HepG2 (cell line): ENCODE measurements at regions not wholly inside any gene's neighbourhood (a gene's known extent, or its start where the extent isn't known, plus 50 kb on each side); places are given as distances from the start of the nearest gene placed in this dataset.

Experiments used
- ATAC-seq: fragments of 200-7000 bp; cut with Tn5 transposase; 3 replicates; pipeline ENCODE4 v1.9.1; 2020; ENCODE audit warnings: mild to moderate bottlenecking, moderate library complexity
- BruUV-seq: library from RNA; stranded (reverse); fragments of 400-500 nt; replicated peaks from 2 replicates; lab custom pipeline; 2021; lab: Mats Ljungman, UMichigan
- CTCF ChIA-PET: fragments of 300-600 bp; formaldehyde crosslinking; extraction: SDS; loops from one replicate; lab custom pipeline; 2021; ENCODE audit warnings: low total read pairs, inconsistent platforms, low intra/inter-chr PET ratio; lab: Yijun Ruan, JAX
- POLR2A ChIA-PET: fragments of 350-600 bp; sonication (Branson Sonifier 250); formaldehyde crosslinking; loops from one replicate; lab custom pipeline; 2020; ENCODE audit warnings: antibody characterized with exemption, inconsistent platforms; lab: Yijun Ruan, JAX
- DNase-seq: peaks from one replicate; pipeline ENCODE4 v3.0.0-alpha.2; 2015; ENCODE audit warnings: low spot score
- FAIRE-seq: peaks from 3 replicates; lab custom pipeline; 2011; peaks lifted over from hg19 to GRCh38; lab: Jason Lieb, UNC
- H2AFZ ChIP-seq: one replicate; pipeline ENCODE4 v1.6.1; 2011; ENCODE audit warnings: low read length, inconsistent platforms
- H3K27ac ChIP-seq: fragments of 300-600 bp; 3 replicates; pipeline ENCODE4 v1.8.0; 2011; ENCODE audit warnings: mixed run types, mild to moderate bottlenecking, mixed read lengths, low read length, inconsistent platforms; ENCODE audit not compliant: insufficient read depth; ENCODE audit errors: extremely low read length
- H3K27me3 ChIP-seq, 2 experiments: fragments of 200-600 bp in 1 of 2; 2 replicates in 1 of 2; 3 replicates in 1 of 2; pipeline versions ENCODE4 v1.6.0 to v1.8.0; 2011; ENCODE audit warnings: low read length in 2 of 2, mild to moderate bottlenecking in 2 of 2, moderate library complexity in 2 of 2, inconsistent platforms in 1 of 2; ENCODE audit not compliant: insufficient read depth in 2 of 2, control insufficient read depth in 1 of 2
- H3K36me3 ChIP-seq, 2 experiments: fragments of 200-600 bp in 1 of 2; replicated peaks in 1 of 2; 2 replicates in 1 of 2; 3 replicates in 1 of 2; pipeline versions ENCODE4 v1.5.1 to v1.8.0; 2011; ENCODE audit warnings: low read length in 2 of 2, inconsistent platforms in 1 of 2; ENCODE audit not compliant: insufficient read depth in 2 of 2, control insufficient read depth in 1 of 2
- H3K4me1 ChIP-seq: 2 replicates; pipeline ENCODE4 v1.5.1; 2012; ENCODE audit warnings: low read length, inconsistent platforms; ENCODE audit not compliant: insufficient read depth
- H3K4me2 ChIP-seq: 2 replicates; pipeline ENCODE4 v1.6.0; 2011; ENCODE audit warnings: low read depth, low read length, inconsistent platforms
- H3K4me3 ChIP-seq, 3 experiments: fragments of 200-600 bp in 1 of 3; sonication (generic), shearing (Covaris generic) in 1 of 3; replicated peaks in 1 of 3; 2 replicates each; pipeline ENCODE4 v1.5.1; 2011 to 2016; ENCODE audit warnings: low read length in 3 of 3, inconsistent platforms in 2 of 3, low read depth in 2 of 3, mild to moderate bottlenecking in 2 of 3, control low read depth in 1 of 3, mixed read lengths in 1 of 3; ENCODE audit not compliant: insufficient read depth in 1 of 3
- H3K79me2 ChIP-seq: one replicate; pipeline ENCODE4 v1.6.1; 2011; ENCODE audit warnings: low read length, inconsistent platforms; ENCODE audit not compliant: insufficient read depth
- H3K9ac ChIP-seq: 2 replicates; pipeline ENCODE4 v1.6.0; 2011; ENCODE audit warnings: mild to moderate bottlenecking, low read depth, low read length, inconsistent platforms; ENCODE audit not compliant: insufficient read depth
- H3K9me3 ChIP-seq: 2 replicates; pipeline ENCODE4 v1.5.1; 2012; ENCODE audit warnings: mild to moderate bottlenecking, low read length
- H4K20me1 ChIP-seq: 2 replicates; pipeline ENCODE4 v1.6.0; 2011; ENCODE audit warnings: inconsistent platforms, mild to moderate bottlenecking, low read length, moderate library complexity; ENCODE audit not compliant: insufficient read depth
- ARID2 ChIP-seq: sonication (generic); formaldehyde crosslinking; IDR thresholded peaks from 2 replicates; pipeline ENCODE4 v1.8.1; 2022; ENCODE audit warnings: mild to moderate bottlenecking, missing genetic modification reagents, borderline replicate concordance
- ARNT ChIP-seq: fragments of 450-650 bp; IDR thresholded peaks from 2 replicates; pipeline ENCODE4 v1.6.1; 2017
- CBX5 ChIP-seq: sonication (generic); formaldehyde crosslinking; IDR thresholded peaks from 2 replicates; pipeline ENCODE4 v1.4.0; 2020; ENCODE audit warnings: missing genetic modification reagents, borderline replicate concordance
- CCDC6 ChIP-seq: sonication (generic); formaldehyde crosslinking; IDR thresholded peaks from 2 replicates; pipeline ENCODE4 v1.8.1; 2022; ENCODE audit warnings: mild to moderate bottlenecking, missing genetic modification reagents, moderate library complexity
- HBP1 ChIP-seq: IDR thresholded peaks from 2 replicates; pipeline ENCODE4 v1.6.1; 2016; ENCODE audit warnings: low read depth, control low read depth
- ISX ChIP-seq: sonication (generic); formaldehyde crosslinking; conservative IDR thresholded peaks from 2 replicates; pipeline ENCODE4 v1.5.0; 2020; ENCODE audit warnings: missing genetic modification reagents
- MZF1 ChIP-seq: sonication (generic); formaldehyde crosslinking; IDR thresholded peaks from 2 replicates; pipeline ENCODE4 v1.8.1; 2023; ENCODE audit warnings: mild to moderate bottlenecking, missing genetic modification reagents, borderline replicate concordance
- NFE2L2 ChIP-seq: fragments of 150-350 bp; IDR thresholded peaks from 2 replicates; pipeline ENCODE4 v1.6.1; 2014; ENCODE audit warnings: low read length
- ZNF138 ChIP-seq: sonication (generic); formaldehyde crosslinking; IDR thresholded peaks from 2 replicates; pipeline ENCODE4 v1.5.0; 2020; ENCODE audit warnings: mild to moderate bottlenecking, low read depth, missing genetic modification reagents
- ZNF232 ChIP-seq: sonication (generic); formaldehyde crosslinking; IDR thresholded peaks from 2 replicates; pipeline ENCODE4 v1.4.0; 2020; ENCODE audit warnings: missing genetic modification reagents, borderline replicate concordance
- ZNF280D ChIP-seq: sonication (generic); formaldehyde crosslinking; IDR thresholded peaks from 2 replicates; pipeline ENCODE4 v1.5.1; 2020; ENCODE audit warnings: mild to moderate bottlenecking, missing genetic modification reagents
- WGBS: methylation state at CpG from one replicate; pipeline ENCODE4 v1.1.6; 2017; ENCODE audit warnings: low lambda C conversion rate; 5-methylcytosine and 5-hydroxymethylcytosine counted together
- in situ Hi-C: cut with HindIII; loops from 2 replicates; pipeline ENCODE4 v1.10.0; 2017; ENCODE audit warnings: low pct_unique_long_range_greater_than_20kb; ENCODE audit not compliant: extremely low pct_ligation_motif_present
- intact Hi-C: fragments of 100-400 bp; cut with micrococcal nuclease; formaldehyde crosslinking; loops from one replicate; pipeline ENCODE4 v1.10.0; 2022; ENCODE audit not compliant: unreplicated experiment
- TF ChIP-seq, protein P1 (sequence below): sonication (generic); formaldehyde crosslinking; IDR thresholded peaks from 2 replicates; pipeline ENCODE4 v1.9.0; 2021; ENCODE audit warnings: missing genetic modification reagents, borderline replicate concordance

- 21% methylated on average over 3 of the region's 3 CpGs for WGBS
- no peaks in the 10 kb centered on the region for H3K4me1 ChIP-seq
- no TSS peak for BruUV-seq
- no peak overlapping the region for H2AFZ ChIP-seq
- peaks cover 0 to 2% of the 10 kb centered on the region in 2 experiments; a peak in 1 of 5 replicates for H3K27me3 ChIP-seq
- FAIRE-seq (no peak), DNase-seq (no peak), ATAC-seq (no peak)
- TF ChIP-seq ARNT: no peak
- H3K9ac ChIP-seq: no peak overlapping the region
- no peak overlapping the region for H3K4me3 ChIP-seq
- ChIA-PET CTCF (no interaction called here), POLR2A (no interaction called here)
- no peaks in the 10 kb centered on the region for H4K20me1 ChIP-seq
- H3K9me3 ChIP-seq: no peaks in the 10 kb centered on the region
- intact Hi-C loops (no loop called here), in situ Hi-C loops (no loop called here)
- H3K36me3 ChIP-seq: no peaks in the 10 kb centered on the region
- no peaks in the 10 kb centered on the region for H3K79me2 ChIP-seq
- H3K27ac ChIP-seq: no peak overlapping the region
- no peak overlapping the region for H3K4me2 ChIP-seq
These were observed 92.7 kb upstream of the LY86 start for GRCh38 chr6:6495851-6496250.

GRCh38 chr6:6497541-6497940, 91.0 kb upstream of the LY86 start:
- H3K79me2 ChIP-seq: no peaks in the 10 kb centered on the region
- in situ Hi-C loops: no loop called here
- no peaks in the 10 kb centered on the region for H3K9me3 ChIP-seq
- no peak overlapping the region for H3K9ac ChIP-seq
- no peak overlapping the region for H3K4me2 ChIP-seq
- BruUV-seq: no TSS peak
- H4K20me1 ChIP-seq: no peaks in the 10 kb centered on the region
- ChIA-PET CTCF (no interaction called here), POLR2A (no interaction called here)
- H3K27me3 ChIP-seq: peaks cover 0 to under 1% of the 10 kb centered on the region in 2 experiments; a peak in 1 of 5 replicates
- DNase-seq (no peak), ATAC-seq (no peak), FAIRE-seq (no peak)
- H3K27ac ChIP-seq: no peak overlapping the region
- no peaks in the 10 kb centered on the region for H3K4me1 ChIP-seq
- H3K36me3 ChIP-seq: no peaks in the 10 kb centered on the region
- no peak overlapping the region for H2AFZ ChIP-seq
- no peak overlapping the region for H3K4me3 ChIP-seq
- intact Hi-C loops: no loop called here
- WGBS: 58% methylated on average over 6 of the region's 10 CpGs
- TF ChIP-seq MZF1 (CRISPR knock-in tag): no peak
- TF ChIP-seq ZNF138 (CRISPR knock-in tag): no peak
- no peak for TF ChIP-seq ZNF232 (CRISPR knock-in tag)
- TF ChIP-seq NFE2L2: no peak
- no peak for TF ChIP-seq CCDC6 (CRISPR knock-in tag)
- TF ChIP-seq, protein P1, sequence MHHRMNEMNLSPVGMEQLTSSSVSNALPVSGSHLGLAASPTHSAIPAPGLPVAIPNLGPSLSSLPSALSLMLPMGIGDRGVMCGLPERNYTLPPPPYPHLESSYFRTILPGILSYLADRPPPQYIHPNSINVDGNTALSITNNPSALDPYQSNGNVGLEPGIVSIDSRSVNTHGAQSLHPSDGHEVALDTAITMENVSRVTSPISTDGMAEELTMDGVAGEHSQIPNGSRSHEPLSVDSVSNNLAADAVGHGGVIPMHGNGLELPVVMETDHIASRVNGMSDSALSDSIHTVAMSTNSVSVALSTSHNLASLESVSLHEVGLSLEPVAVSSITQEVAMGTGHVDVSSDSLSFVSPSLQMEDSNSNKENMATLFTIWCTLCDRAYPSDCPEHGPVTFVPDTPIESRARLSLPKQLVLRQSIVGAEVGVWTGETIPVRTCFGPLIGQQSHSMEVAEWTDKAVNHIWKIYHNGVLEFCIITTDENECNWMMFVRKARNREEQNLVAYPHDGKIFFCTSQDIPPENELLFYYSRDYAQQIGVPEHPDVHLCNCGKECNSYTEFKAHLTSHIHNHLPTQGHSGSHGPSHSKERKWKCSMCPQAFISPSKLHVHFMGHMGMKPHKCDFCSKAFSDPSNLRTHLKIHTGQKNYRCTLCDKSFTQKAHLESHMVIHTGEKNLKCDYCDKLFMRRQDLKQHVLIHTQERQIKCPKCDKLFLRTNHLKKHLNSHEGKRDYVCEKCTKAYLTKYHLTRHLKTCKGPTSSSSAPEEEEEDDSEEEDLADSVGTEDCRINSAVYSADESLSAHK (CRISPR knock-in tag): no peak
- no peak for TF ChIP-seq ZNF280D
- TF ChIP-seq CBX5 (CRISPR knock-in tag): no peak
- no peak for TF ChIP-seq HBP1
- TF ChIP-seq ISX (CRISPR knock-in tag): no peak
- no peak for TF ChIP-seq ARID2
